ENCODE measurements at regions not wholly inside any gene's neighbourhood (a gene's known extent, or its start where the extent isn't known, plus 50 kb on each side); places are given as distances from the start of the nearest gene placed in this dataset.
"Not testable (repeated sequence)": the region's sequence is repeated elsewhere in the genome, so short reads cannot be mapped to it uniquely, and the experiment has no call there.

- H3K27ac ChIP-seq (ENCODE audit: low read depth in 1 of 2, low read length in 2 of 2), result peak overlapping the region; percentile 23 to 61
- no peaks in the 10 kb centered on the region for H3K36me3 ChIP-seq (ENCODE audit: control insufficient read depth in 4 of 4, insufficient read depth in 3 of 4, low read depth in 1 of 4, low read length in 3 of 4)
- no peaks in the 10 kb centered on the region for H3K4me1 ChIP-seq (ENCODE audit: control insufficient read depth in 4 of 4, insufficient read depth in 4 of 4, low read length in 3 of 4)
- 87% methylated on average over 7 of the region's 7 CpGs for WGBS
- no peak overlapping the region for H3K4me3 ChIP-seq (ENCODE audit: low read depth in 1 of 3, low read length in 3 of 3)
- no peak overlapping the region for H3K9ac ChIP-seq (ENCODE audit: low read depth in 1 of 2, low read length in 2 of 2)
- H3K27me3 ChIP-seq (ENCODE audit: control insufficient read depth in 4 of 4, insufficient read depth in 4 of 4, low read length in 3 of 4), result no peaks in the 10 kb centered on the region
- TF ChIP-seq ZBTB33 (IDR thresholded peaks at IDR 0.05), result no peak
- TF ChIP-seq HNF4A (conservative IDR thresholded peaks at IDR 0.05), result no peak
- no peak for TF ChIP-seq EGR1 (IDR thresholded peaks at IDR 0.05; ENCODE audit: low read depth in 2 of 2)
- TF ChIP-seq GABPA (IDR thresholded peaks at IDR 0.05 in 1 of 2, conservative IDR thresholded peaks at IDR 0.05 in 1 of 2), result no peak
- TF ChIP-seq HNF4G (IDR thresholded peaks at IDR 0.05), result no peak
- no peak for DNase-seq (ENCODE audit: low spot score)
- H3K9me3 ChIP-seq (ENCODE audit: control insufficient read depth in 4 of 4, low read length in 3 of 4), result no peaks in the 10 kb centered on the region
Observed at GRCh38 chr7:46603296-46603752, 682.3 kb upstream of the IGFBP3 start.

GRCh38 chr7:46600340-46600739 lies 679.3 kb upstream of the IGFBP3 start:
- no peak for DNase-seq (ENCODE audit: low spot score)
- H3K4me3 ChIP-seq (ENCODE audit: low read depth in 1 of 3, low read length in 3 of 3), result no peak overlapping the region
- no peaks in the 10 kb centered on the region for H3K36me3 ChIP-seq (ENCODE audit: control insufficient read depth in 4 of 4, insufficient read depth in 3 of 4, low read depth in 1 of 4, low read length in 3 of 4)
- no peak overlapping the region for H3K9ac ChIP-seq (ENCODE audit: low read depth in 1 of 2, low read length in 2 of 2)
- TF ChIP-seq ATF3 (IDR thresholded peaks at IDR 0.05), result no peak
- TF ChIP-seq REST (IDR thresholded peaks at IDR 0.05), result no peak
- no peak for TF ChIP-seq EGR1 (IDR thresholded peaks at IDR 0.05; ENCODE audit: low read depth in 2 of 2)
- TF ChIP-seq ZBTB33 (IDR thresholded peaks at IDR 0.05), result no peak
- TF ChIP-seq FOXA1 (IDR thresholded peaks at IDR 0.05), result no peak
- TF ChIP-seq GABPA (IDR thresholded peaks at IDR 0.05 in 1 of 2, conservative IDR thresholded peaks at IDR 0.05 in 1 of 2), result no peak
- TF ChIP-seq SP1 (IDR thresholded peaks at IDR 0.05), result no peak
- no peak for TF ChIP-seq RXRA (IDR thresholded peaks at IDR 0.05)
- TF ChIP-seq HNF4A (conservative IDR thresholded peaks at IDR 0.05), result no peak
- no peak for TF ChIP-seq CTCF (IDR thresholded peaks at IDR 0.05; ENCODE audit: low read depth, low read length, missing input control)
- H3K27me3 ChIP-seq (ENCODE audit: control insufficient read depth in 4 of 4, insufficient read depth in 4 of 4, low read length in 3 of 4), result no peaks in the 10 kb centered on the region
- no peaks in the 10 kb centered on the region for H3K4me1 ChIP-seq (ENCODE audit: control insufficient read depth in 4 of 4, insufficient read depth in 4 of 4, low read length in 3 of 4)
- H3K27ac ChIP-seq (ENCODE audit: low read depth in 1 of 2, low read length in 2 of 2), result no peak overlapping the region
- WGBS, result 88% methylated on average over 5 of the region's 5 CpGs
- H3K9me3 ChIP-seq (ENCODE audit: control insufficient read depth in 4 of 4, low read length in 3 of 4), result no peaks in the 10 kb centered on the region

DNA sequence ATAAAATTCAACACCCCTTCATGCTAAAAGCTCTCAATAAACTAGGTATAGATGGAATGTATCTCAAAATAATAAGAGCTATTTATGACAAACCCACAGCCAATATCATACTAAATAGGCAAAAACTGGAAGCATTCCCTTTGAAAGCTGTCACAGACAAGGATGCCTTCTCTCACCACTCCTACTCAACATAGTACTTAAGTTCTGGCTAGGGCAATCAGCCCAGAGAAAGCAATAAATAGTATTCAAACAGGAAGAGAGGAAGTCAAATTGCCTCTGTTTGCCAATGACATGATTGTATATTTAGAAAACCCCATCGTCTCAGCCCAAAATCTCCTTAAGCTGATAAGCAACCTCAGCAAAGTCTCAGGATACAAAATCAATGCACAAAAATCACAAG lies 673.8 kb upstream of the IGFBP3 start:
- 34% methylated on average over 1 of the region's 1 CpG for WGBS
- H3K9me3 ChIP-seq (ENCODE audit: control insufficient read depth in 4 of 4, low read length in 3 of 4); H3K27me3 ChIP-seq (ENCODE audit: control insufficient read depth in 4 of 4, insufficient read depth in 4 of 4, low read length in 3 of 4); H3K9ac ChIP-seq (ENCODE audit: low read depth in 1 of 2, low read length in 2 of 2); H3K4me3 ChIP-seq (ENCODE audit: low read depth in 1 of 3, low read length in 3 of 3); H3K27ac ChIP-seq (ENCODE audit: low read depth in 1 of 2, low read length in 2 of 2); DNase-seq (ENCODE audit: low spot score); H3K36me3 ChIP-seq (ENCODE audit: control insufficient read depth in 4 of 4, insufficient read depth in 3 of 4, low read depth in 1 of 4, low read length in 3 of 4); H3K4me1 ChIP-seq (ENCODE audit: control insufficient read depth in 4 of 4, insufficient read depth in 4 of 4, low read length in 3 of 4): not testable (repeated sequence)

DNA sequence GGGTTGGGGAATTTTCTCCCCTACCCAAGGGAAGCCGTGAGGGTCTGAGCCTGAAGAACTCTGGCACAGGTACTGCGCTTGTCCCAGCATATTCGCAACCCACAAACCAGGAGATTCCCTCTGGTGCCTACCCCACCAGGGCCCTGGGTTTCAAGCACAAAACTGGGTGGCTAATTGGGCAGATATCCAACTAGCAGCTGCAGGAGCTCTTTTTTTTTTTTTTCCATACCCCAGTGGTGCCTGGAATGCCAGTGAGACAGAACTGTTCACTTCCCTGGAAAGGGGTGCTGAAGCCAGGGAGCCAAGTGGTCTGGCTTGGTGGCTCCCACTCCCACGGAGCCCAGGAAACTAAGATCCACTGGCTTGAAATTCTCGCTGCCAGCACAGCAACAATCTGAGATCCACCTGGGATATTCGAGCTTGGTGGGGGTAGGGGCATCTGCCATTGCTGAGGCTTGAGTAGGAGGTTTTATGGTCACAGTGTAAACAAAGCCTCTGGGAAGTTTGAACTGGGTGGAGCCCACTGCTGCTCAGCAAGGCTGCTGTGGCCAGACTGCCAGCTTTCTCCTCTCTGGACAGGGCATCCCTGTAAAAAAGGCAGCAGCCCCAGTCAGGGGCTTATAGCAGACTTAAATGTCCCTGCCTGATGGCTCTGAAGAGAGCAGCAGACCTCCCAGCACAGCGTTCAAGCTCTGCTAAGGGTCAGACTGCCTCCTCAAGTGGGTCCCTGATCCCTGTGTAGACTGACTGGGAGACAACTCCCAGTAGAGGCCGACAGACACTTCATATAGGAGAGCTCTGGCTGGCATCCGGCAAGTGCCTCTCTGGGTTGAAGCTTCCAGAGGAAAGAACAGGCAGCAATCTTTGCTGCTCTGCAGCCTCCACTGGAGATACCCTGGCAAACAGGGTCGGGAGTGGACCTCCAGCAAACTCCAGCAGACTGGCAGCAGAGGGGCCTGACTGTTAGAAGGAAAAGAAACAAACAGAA lies 670.1 kb upstream of the IGFBP3 start:
- H3K27me3 ChIP-seq (ENCODE audit: control insufficient read depth in 4 of 4, insufficient read depth in 4 of 4, low read length in 3 of 4); H3K4me3 ChIP-seq (ENCODE audit: low read depth in 1 of 3, low read length in 3 of 3); H3K9ac ChIP-seq (ENCODE audit: low read depth in 1 of 2, low read length in 2 of 2); DNase-seq (ENCODE audit: low spot score); H3K27ac ChIP-seq (ENCODE audit: low read depth in 1 of 2, low read length in 2 of 2); H3K9me3 ChIP-seq (ENCODE audit: control insufficient read depth in 4 of 4, low read length in 3 of 4); H3K36me3 ChIP-seq (ENCODE audit: control insufficient read depth in 4 of 4, insufficient read depth in 3 of 4, low read depth in 1 of 4, low read length in 3 of 4); H3K4me1 ChIP-seq (ENCODE audit: control insufficient read depth in 4 of 4, insufficient read depth in 4 of 4, low read length in 3 of 4): not testable (repeated sequence)
- 78% methylated on average over 10 of the region's 10 CpGs for WGBS

Measured in liver (tissue), 8 donors.